ENCODE measurements at regions not wholly inside any gene's neighbourhood (a gene's known extent, or its start where the extent isn't known, plus 50 kb on each side); places are given as distances from the start of the nearest gene placed in this dataset.

- ATAC-seq (ENCODE audit: low read depth), result no peak
- TF ChIP-seq CTCF (IDR thresholded peaks at IDR 0.05; ENCODE audit: poor library complexity, severe bottlenecking), result no peak
- H3K9me3 ChIP-seq (ENCODE audit: severe bottlenecking), result no peaks in the 10 kb centered on the region
- H3K36me3 ChIP-seq (ENCODE audit: low read depth), result no peaks in the 10 kb centered on the region
- H3K27ac ChIP-seq (ENCODE audit: poor library complexity, severe bottlenecking), result no peak overlapping the region
- no peak overlapping the region for H3K4me3 ChIP-seq (ENCODE audit: severe bottlenecking)
- peaks cover 16% of the 10 kb centered on the region for H3K27me3 ChIP-seq (ENCODE audit: insufficient read depth, poor library complexity, severe bottlenecking)
- DNase-seq (ENCODE audit: low spot score), result no peak
- H3K4me1 ChIP-seq (ENCODE audit: insufficient read depth, poor library complexity, severe bottlenecking), result no peaks in the 10 kb centered on the region
Observed at GRCh38 chr17:77814091-77814772, 144.3 kb upstream of the TNRC6C start.

GRCh38 chr17:77815127-77815905 lies 143.2 kb upstream of the TNRC6C start:
- Histone ChIP-seq H3K9me3 (ENCODE audit: severe bottlenecking) (no peaks in the 10 kb centered on the region), H3K4me3 (ENCODE audit: severe bottlenecking) (no peak overlapping the region), H3K27me3 (ENCODE audit: insufficient read depth, poor library complexity, severe bottlenecking) (peaks cover 16% of the 10 kb centered on the region), H3K27ac (ENCODE audit: poor library complexity, severe bottlenecking) (no peak overlapping the region), H3K36me3 (ENCODE audit: low read depth) (no peaks in the 10 kb centered on the region), H3K4me1 (ENCODE audit: insufficient read depth, poor library complexity, severe bottlenecking) (no peaks in the 10 kb centered on the region)
- TF ChIP-seq CTCF (IDR thresholded peaks at IDR 0.05; ENCODE audit: poor library complexity, severe bottlenecking), result no peak
- ATAC-seq (ENCODE audit: low read depth), result no peak; the same call in 2 of the 3 replicates
- DNase-seq (ENCODE audit: low spot score), result no peak

- Histone ChIP-seq H3K4me3 (ENCODE audit: severe bottlenecking) (no peak overlapping the region), H3K4me1 (ENCODE audit: insufficient read depth, poor library complexity, severe bottlenecking) (no peaks in the 10 kb centered on the region), H3K27me3 (ENCODE audit: insufficient read depth, poor library complexity, severe bottlenecking) (peaks cover 16% of the 10 kb centered on the region), H3K36me3 (ENCODE audit: low read depth) (no peaks in the 10 kb centered on the region), H3K9me3 (ENCODE audit: severe bottlenecking) (no peaks in the 10 kb centered on the region), H3K27ac (ENCODE audit: poor library complexity, severe bottlenecking) (no peak overlapping the region)
- no peak for DNase-seq (ENCODE audit: low spot score)
- TF ChIP-seq CTCF (IDR thresholded peaks at IDR 0.05; ENCODE audit: poor library complexity, severe bottlenecking), result no peak
- ATAC-seq (ENCODE audit: low read depth), result no peak
Observed at GRCh38 chr17:77817953-77818352, 140.6 kb upstream of the TNRC6C start.

GRCh38 chr17:77819497-77819896 lies 139.0 kb upstream of the TNRC6C start:
- DNase-seq (ENCODE audit: low spot score), result no peak

More at GRCh38 chr17:77819497-77819896, 139.0 kb upstream of the TNRC6C start:
- ATAC-seq (ENCODE audit: low read depth), result no peak
- Histone ChIP-seq H3K4me1 (ENCODE audit: insufficient read depth, poor library complexity, severe bottlenecking) (no peaks in the 10 kb centered on the region), H3K27ac (ENCODE audit: poor library complexity, severe bottlenecking) (no peak overlapping the region), H3K36me3 (ENCODE audit: low read depth) (no peaks in the 10 kb centered on the region), H3K4me3 (ENCODE audit: severe bottlenecking) (no peak overlapping the region), H3K9me3 (ENCODE audit: severe bottlenecking) (no peaks in the 10 kb centered on the region), H3K27me3 (ENCODE audit: insufficient read depth, poor library complexity, severe bottlenecking) (peaks cover 13% of the 10 kb centered on the region)
- TF ChIP-seq CTCF (IDR thresholded peaks at IDR 0.05; ENCODE audit: poor library complexity, severe bottlenecking), result no peak

All from RWPE2 (cell line).